GM18505 (cell line): ENCODE measurements at regions not wholly inside any gene's neighbourhood (a gene's known extent, or its start where the extent isn't known, plus 50 kb on each side); places are given as distances from the start of the nearest gene placed in this dataset.

ENCODE experiments used
- ATAC-seq: cut with Tn5 transposase; IDR thresholded peaks from one replicate; pipeline ENCODE4 v1.9.1; 2021; ENCODE audit not compliant: unreplicated experiment
- POLR2A ChIP-seq: IDR thresholded peaks from 4 replicates; pipeline ENCODE4 v1.6.1; 2011; ENCODE audit warnings: borderline replicate concordance; ENCODE audit not compliant: insufficient read depth, insufficient read length; ENCODE audit errors: extremely low read depth

GRCh38 chr10:75288140-75288711, 52.5 kb upstream of the COMTD1 start:
- no peak for TF ChIP-seq POLR2A
- no peak for ATAC-seq

GRCh38 chr10:75287697-75288096, 51.9 kb upstream of the COMTD1 start:
- TF ChIP-seq POLR2A, result no peak
- no peak for ATAC-seq

GRCh38 chr10:75286901-75287300, 51.1 kb upstream of the COMTD1 start:
- no peak for ATAC-seq
- TF ChIP-seq POLR2A, result no peak
